Esophagus muscularis mucosa (tissue), 4 donors: ENCODE measurements at regions not wholly inside any gene's neighbourhood (a gene's known extent, or its start where the extent isn't known, plus 50 kb on each side); places are given as distances from the start of the nearest gene placed in this dataset.

Source experiments
- DNase-seq: peaks from one replicate; pipeline ENCODE4 v3.0.0-alpha.2; 2017; ENCODE audit errors: extremely low spot score
- H3K27ac ChIP-seq, 4 donors: fragments of 200-600 bp; sonication (generic); replicated peaks in 1 of 4; 1 replicate in 3 of 4; 2 replicates in 1 of 4; pipeline ENCODE4 v1.5.1; 2016 to 2019; ENCODE audit warnings: mild to moderate bottlenecking in 1 of 4
- H3K27me3 ChIP-seq, 4 donors: fragments of 200-600 bp; sonication (generic); one replicate each; pipeline versions ENCODE4 v1.5.1 to v1.6.0; 2016 to 2019
- H3K36me3 ChIP-seq, 4 donors: fragments of 200-600 bp; sonication (generic); one replicate each; pipeline ENCODE4 v1.5.1; 2016 to 2019
- H3K4me1 ChIP-seq, 4 donors: fragments of 200-600 bp; sonication (generic); one replicate each; pipeline ENCODE4 v1.5.1; 2016 to 2019
- H3K4me3 ChIP-seq, 4 donors: fragments of 200-600 bp; sonication (generic); 1 replicate in 2 of 4; 2 replicates in 2 of 4; pipeline ENCODE4 v1.5.1; 2016 to 2019; ENCODE audit warnings: mild to moderate bottlenecking in 4 of 4, moderate library complexity in 1 of 4
- H3K9me3 ChIP-seq, 4 donors: fragments of 200-600 bp; sonication (generic); 1 replicate in 3 of 4; 2 replicates in 1 of 4; pipeline ENCODE4 v1.5.1; 2016 to 2019
- CTCF ChIP-seq, 3 experiments: fragments of 200-600 bp in 2 of 3; fragments of 450-650 bp in 1 of 3; sonication (generic) in 2 of 3; IDR thresholded peaks; one replicate each; pipeline ENCODE4 v1.5.1; 2017 to 2019; ENCODE audit warnings: antibody characterized with exemption in 3 of 3, mild to moderate bottlenecking in 2 of 3, moderate library complexity in 1 of 3
- EP300 ChIP-seq: sonication (generic); formaldehyde crosslinking; IDR thresholded peaks from one replicate; pipeline ENCODE4 v1.6.1; 2017; ENCODE audit warnings: antibody characterized with exemption
- POLR2A ChIP-seq: fragments of 450-650 bp; IDR thresholded peaks from one replicate; pipeline ENCODE4 v1.6.1; 2017; ENCODE audit warnings: antibody characterized with exemption, moderate library complexity, mild to moderate bottlenecking, low read depth
- POLR2AphosphoS5 ChIP-seq, 2 donors: sonication (generic); formaldehyde crosslinking; IDR thresholded peaks; one replicate each; pipeline ENCODE4 v1.6.1; 2017; ENCODE audit warnings: antibody characterized with exemption in 2 of 2
- WGBS: methylation state at CpG from one replicate; pipeline ENCODE4 v1.1.5; 2018; 5-methylcytosine and 5-hydroxymethylcytosine counted together
- intact Hi-C: fragments of 100-400 bp; cut with DNase I; formaldehyde crosslinking; loops from one replicate; pipeline ENCODE4 v1.15.1; 2023

- Histone ChIP-seq H3K4me1 (peaks cover 0 to 14% (median 3%) of the 10 kb centered on the region in 4 donors), H3K27ac (no peak overlapping the region), H3K36me3 (no peaks in the 10 kb centered on the region), H3K9me3 (no peaks in the 10 kb centered on the region), H3K4me3 (no peak overlapping the region), H3K27me3 (no peaks in the 10 kb centered on the region)
- intact Hi-C loops: no loop called here
- TF ChIP-seq CTCF (IDR thresholded peaks at IDR 0.05) (no peak), POLR2A (no peak)
- DNase-seq: no peak
- WGBS: 52% methylated on average over 7 of the region's 7 CpGs
Measured at GRCh38 chr3:69505770-69506407, 120.0 kb upstream of the FRMD4B start.

- 96% methylated on average over 3 of the region's 3 CpGs for WGBS
- Histone ChIP-seq H3K36me3 (no peaks in the 10 kb centered on the region), H3K4me3 (no peak overlapping the region), H3K4me1 (peaks cover 0 to 6% (median 3%) of the 10 kb centered on the region in 4 donors), H3K27me3 (no peaks in the 10 kb centered on the region), H3K27ac (no peak overlapping the region), H3K9me3 (no peaks in the 10 kb centered on the region)
- no peak for TF ChIP-seq CTCF (IDR thresholded peaks at IDR 0.05)
- no peak for TF ChIP-seq EP300
- no peak for TF ChIP-seq POLR2A
- no peak for TF ChIP-seq POLR2AphosphoS5 (IDR thresholded peaks at IDR 0.05)
- DNase-seq: no peak
- intact Hi-C loops: no loop called here
Measured at GRCh38 chr3:69504232-69504631, 118.3 kb upstream of the FRMD4B start.

GRCh38 chr3:69500604-69501003 lies 114.7 kb upstream of the FRMD4B start:
- 72% methylated on average over 5 of the region's 5 CpGs for WGBS
- DNase-seq: no peak
- peaks cover 0 to 5% (median under 1%) of the 10 kb centered on the region in 4 donors for H3K4me1 ChIP-seq
- H3K4me3 ChIP-seq: no peak overlapping the region
- intact Hi-C loops: no loop called here
- H3K27ac ChIP-seq: no peak overlapping the region
- no peaks in the 10 kb centered on the region for H3K36me3 ChIP-seq
- no peaks in the 10 kb centered on the region for H3K9me3 ChIP-seq
- H3K27me3 ChIP-seq: no peaks in the 10 kb centered on the region
- TF ChIP-seq POLR2A (no peak), EP300 (no peak), POLR2AphosphoS5 (IDR thresholded peaks at IDR 0.05) (no peak), CTCF (IDR thresholded peaks at IDR 0.05) (no peak)

GRCh38 chr3:69499899-69500421 lies 114.1 kb upstream of the FRMD4B start:
- intact Hi-C loops: no loop called here
- Histone ChIP-seq H3K9me3 (no peaks in the 10 kb centered on the region), H3K4me1 (peaks cover 0 to 5% (median 0%) of the 10 kb centered on the region in 4 donors), H3K36me3 (no peaks in the 10 kb centered on the region), H3K4me3 (no peak overlapping the region), H3K27ac (no peak overlapping the region), H3K27me3 (no peaks in the 10 kb centered on the region)
- 66% methylated on average over 9 of the region's 9 CpGs for whole genome bisulfite sequencing
- no peak for DNase-seq
- TF ChIP-seq EP300 (no peak), POLR2A (no peak), POLR2AphosphoS5 (IDR thresholded peaks at IDR 0.05) (no peak), CTCF (IDR thresholded peaks at IDR 0.05) (no peak)

GRCh38 chr3:69499422-69499821 lies 113.5 kb upstream of the FRMD4B start:
- 85% methylated on average over 3 of the region's 3 CpGs for WGBS
- Histone ChIP-seq H3K4me3 (no peak overlapping the region), H3K27ac (no peak overlapping the region), H3K27me3 (no peaks in the 10 kb centered on the region), H3K9me3 (no peaks in the 10 kb centered on the region), H3K36me3 (no peaks in the 10 kb centered on the region), H3K4me1 (peaks cover 0 to 5% (median 0%) of the 10 kb centered on the region in 4 donors)
- no peak for DNase-seq
- TF ChIP-seq POLR2AphosphoS5 (IDR thresholded peaks at IDR 0.05) (no peak), CTCF (IDR thresholded peaks at IDR 0.05) (no peak), EP300 (no peak), POLR2A (no peak)
- intact Hi-C loops: no loop called here
